ENCODE measurements at regions not wholly inside any gene's neighbourhood (a gene's known extent, or its start where the extent isn't known, plus 50 kb on each side); places are given as distances from the start of the nearest gene placed in this dataset.

DNA sequence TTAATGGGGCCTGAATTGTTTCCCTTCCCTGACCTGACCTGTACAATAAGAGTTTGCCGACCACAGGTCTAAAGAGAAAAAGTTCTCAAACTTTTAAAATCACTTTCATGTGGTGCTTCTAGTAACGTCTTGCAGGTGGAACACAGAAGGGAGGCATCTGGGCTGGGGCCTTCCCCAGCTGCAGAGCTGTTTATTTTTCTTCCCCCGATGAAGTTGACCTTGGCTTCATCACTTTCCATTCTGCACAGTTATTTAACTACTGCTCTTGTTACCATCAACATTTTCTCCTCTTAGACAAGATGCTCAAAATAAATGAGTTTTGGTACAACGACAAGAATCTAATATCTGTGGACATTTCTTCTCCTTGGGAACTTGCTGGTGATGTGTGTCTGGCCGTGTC is 181.7 kb downstream of the HERPUD2 start:
- TF ChIP-seq, protein P1, sequence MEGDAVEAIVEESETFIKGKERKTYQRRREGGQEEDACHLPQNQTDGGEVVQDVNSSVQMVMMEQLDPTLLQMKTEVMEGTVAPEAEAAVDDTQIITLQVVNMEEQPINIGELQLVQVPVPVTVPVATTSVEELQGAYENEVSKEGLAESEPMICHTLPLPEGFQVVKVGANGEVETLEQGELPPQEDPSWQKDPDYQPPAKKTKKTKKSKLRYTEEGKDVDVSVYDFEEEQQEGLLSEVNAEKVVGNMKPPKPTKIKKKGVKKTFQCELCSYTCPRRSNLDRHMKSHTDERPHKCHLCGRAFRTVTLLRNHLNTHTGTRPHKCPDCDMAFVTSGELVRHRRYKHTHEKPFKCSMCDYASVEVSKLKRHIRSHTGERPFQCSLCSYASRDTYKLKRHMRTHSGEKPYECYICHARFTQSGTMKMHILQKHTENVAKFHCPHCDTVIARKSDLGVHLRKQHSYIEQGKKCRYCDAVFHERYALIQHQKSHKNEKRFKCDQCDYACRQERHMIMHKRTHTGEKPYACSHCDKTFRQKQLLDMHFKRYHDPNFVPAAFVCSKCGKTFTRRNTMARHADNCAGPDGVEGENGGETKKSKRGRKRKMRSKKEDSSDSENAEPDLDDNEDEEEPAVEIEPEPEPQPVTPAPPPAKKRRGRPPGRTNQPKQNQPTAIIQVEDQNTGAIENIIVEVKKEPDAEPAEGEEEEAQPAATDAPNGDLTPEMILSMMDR (conservative IDR thresholded peaks at IDR 0.05 in 1 of 2, IDR thresholded peaks at IDR 0.05 in 1 of 2; ENCODE audit: extremely low read depth in 1 of 2, insufficient read depth in 1 of 2, low read depth in 1 of 2, low read length in 2 of 2): no peak
- no peak for TF ChIP-seq EZH2 (IDR thresholded peaks at IDR 0.05; ENCODE audit: borderline replicate concordance, low read length)

All from mammary epithelial cell (primary cell).